Progenitor cell of endocrine pancreas (in vitro differentiated cells): ENCODE measurements at regions not wholly inside any gene's neighbourhood (a gene's known extent, or its start where the extent isn't known, plus 50 kb on each side); places are given as distances from the start of the nearest gene placed in this dataset.
A peak's percentile ranks its signal among the peaks of the same experiment; 100 is the strongest.
"Not testable (repeated sequence)": the region's sequence is repeated elsewhere in the genome, so short reads cannot be mapped to it uniquely, and the experiment has no call there.

Source experiments
- DNase-seq: peaks from one replicate; pipeline ENCODE4 v3.0.0; 2021; ENCODE audit warnings: low spot score; ENCODE audit not compliant: unreplicated experiment
- H3K27ac Mint-ChIP-seq: 2 replicates; pipeline ENCODE4 v1.8.0; 2021; ENCODE audit warnings: mild to moderate bottlenecking, moderate library complexity, mixed read lengths
- H3K27me3 Mint-ChIP-seq: 2 replicates; pipeline ENCODE4 v1.8.0; 2021; ENCODE audit warnings: mixed read lengths
- H3K36me3 Mint-ChIP-seq: 2 replicates; pipeline ENCODE4 v1.8.0; 2022; ENCODE audit warnings: mixed read lengths; ENCODE audit not compliant: insufficient read depth
- H3K4me1 Mint-ChIP-seq: 2 replicates; pipeline ENCODE4 v1.8.0; 2021; ENCODE audit warnings: low read depth, mixed read lengths
- H3K4me3 Mint-ChIP-seq: 2 replicates; pipeline ENCODE4 v1.8.0; 2021; ENCODE audit warnings: low read depth, mild to moderate bottlenecking, moderate library complexity, mixed read lengths
- H3K9me3 Mint-ChIP-seq: 2 replicates; pipeline ENCODE4 v1.8.0; 2021; ENCODE audit warnings: low read depth, mixed read lengths
- CTCF ChIP-seq: fragments of 200-600 bp; sonication (generic); IDR thresholded peaks from one replicate; pipeline ENCODE4 v1.5.0; 2021; ENCODE audit warnings: antibody characterized with exemption, mild to moderate bottlenecking; ENCODE audit not compliant: unreplicated experiment

- no peak for TF ChIP-seq CTCF
- Mint-ChIP-seq H3K4me3 (no peak overlapping the region), H3K4me1 (peaks cover 8% of the 10 kb centered on the region), H3K9me3 (peaks cover 3% of the 10 kb centered on the region), H3K36me3 (no peaks in the 10 kb centered on the region), H3K27me3 (no peaks in the 10 kb centered on the region), H3K27ac (peak overlapping the region; percentile 71)
- DNase-seq, result no peak
Measured at GRCh38 chr2:82013641-82014040, 1709.1 kb upstream of the LRRTM1 start.

- DNase-seq, result no peak
- Mint-ChIP-seq H3K4me3 (no peak overlapping the region), H3K36me3 (no peaks in the 10 kb centered on the region), H3K4me1 (no peaks in the 10 kb centered on the region), H3K27me3 (no peaks in the 10 kb centered on the region), H3K9me3 (no peaks in the 10 kb centered on the region), H3K27ac (no peak overlapping the region)
- TF ChIP-seq CTCF, result no peak
Measured at GRCh38 chr2:82007071-82007664, 1702.6 kb upstream of the LRRTM1 start.

GRCh38 chr2:82005889-82006288 lies 1701.3 kb upstream of the LRRTM1 start:
- not testable (repeated sequence) for H3K4me3 Mint-ChIP-seq, H3K27me3 Mint-ChIP-seq, H3K4me1 Mint-ChIP-seq, H3K9me3 Mint-ChIP-seq, H3K27ac Mint-ChIP-seq, H3K36me3 Mint-ChIP-seq, DNase-seq

GRCh38 chr2:82001614-82002013 lies 1697.1 kb upstream of the LRRTM1 start:
- no peak for TF ChIP-seq CTCF

GRCh38 chr2:82000606-82001005 lies 1696.1 kb upstream of the LRRTM1 start:
- H3K27ac Mint-ChIP-seq, result no peak overlapping the region
- DNase-seq, result no peak
- no peaks in the 10 kb centered on the region for H3K9me3 Mint-ChIP-seq
- H3K27me3 Mint-ChIP-seq, result no peaks in the 10 kb centered on the region
- H3K36me3 Mint-ChIP-seq, result no peaks in the 10 kb centered on the region
- H3K4me3 Mint-ChIP-seq, result no peak overlapping the region
- TF ChIP-seq CTCF, result no peak
- no peaks in the 10 kb centered on the region for H3K4me1 Mint-ChIP-seq

More at GRCh38 chr2:82001614-82002013, 1697.1 kb upstream of the LRRTM1 start:
- Mint-ChIP-seq H3K27me3 (no peaks in the 10 kb centered on the region), H3K4me1 (no peaks in the 10 kb centered on the region), H3K27ac (no peak overlapping the region), H3K9me3 (no peaks in the 10 kb centered on the region), H3K4me3 (no peak overlapping the region), H3K36me3 (no peaks in the 10 kb centered on the region)
- no peak for DNase-seq

GRCh38 chr2:81996332-81996731 lies 1691.8 kb upstream of the LRRTM1 start:
- Mint-ChIP-seq H3K27ac (no peak overlapping the region), H3K4me1 (no peaks in the 10 kb centered on the region), H3K36me3 (no peaks in the 10 kb centered on the region), H3K9me3 (peaks cover 3% of the 10 kb centered on the region), H3K27me3 (no peaks in the 10 kb centered on the region), H3K4me3 (no peak overlapping the region)
- TF ChIP-seq CTCF, result no peak
- no peak for DNase-seq
